Testis (tissue), 2 donors: ENCODE measurements at regions not wholly inside any gene's neighbourhood (a gene's known extent, or its start where the extent isn't known, plus 50 kb on each side); places are given as distances from the start of the nearest gene placed in this dataset.

Source experiments
- DNase-seq: peaks from one replicate; pipeline ENCODE4 v3.0.0-alpha.2; 2019
- H3K27ac ChIP-seq, 2 donors: fragments of 200-600 bp; sonication (generic); one replicate each; pipeline ENCODE4 v1.5.1; 2019
- H3K27me3 ChIP-seq: fragments of 200-600 bp; sonication (generic); one replicate; pipeline ENCODE4 v1.5.1; 2019
- H3K36me3 ChIP-seq: fragments of 200-600 bp; sonication (generic); one replicate; pipeline ENCODE4 v1.5.1; 2017; ENCODE audit warnings: low read depth; ENCODE audit errors: missing control alignments
- H3K4me1 ChIP-seq: fragments of 200-600 bp; sonication (generic); one replicate; pipeline ENCODE4 v1.5.1; 2019
- H3K4me3 ChIP-seq, 2 donors: fragments of 200-600 bp; sonication (generic); one replicate each; pipeline ENCODE4 v1.5.1; 2017 to 2019
- H3K9me3 ChIP-seq: fragments of 200-600 bp; sonication (generic); one replicate; pipeline ENCODE4 v1.5.1; 2017
- POLR2A ChIP-seq: fragments of 450-650 bp; IDR thresholded peaks from one replicate; pipeline ENCODE4 v1.6.1; 2017; ENCODE audit warnings: antibody characterized with exemption, mild to moderate bottlenecking, moderate library complexity
- WGBS, 2 donors: methylation state at CpG; one replicate each; pipeline ENCODE4 v1.1.5; 2018; 5-methylcytosine and 5-hydroxymethylcytosine counted together
- intact Hi-C: fragments of 100-400 bp; cut with DNase I; formaldehyde crosslinking; loops from one replicate; pipeline ENCODE4 v1.15.1; 2023; ENCODE audit warnings: low total_unique reads
- TF ChIP-seq, protein P1 (sequence below), 3 experiments: fragments of 450-650 bp in 2 of 3; fragments of 200-600 bp in 1 of 3; sonication (generic) in 1 of 3; IDR thresholded peaks; one replicate each; pipeline ENCODE4 v1.5.1; 2016 to 2019; ENCODE audit warnings: antibody characterized with exemption in 3 of 3, mild to moderate bottlenecking in 2 of 3, moderate library complexity in 1 of 3

DNA sequence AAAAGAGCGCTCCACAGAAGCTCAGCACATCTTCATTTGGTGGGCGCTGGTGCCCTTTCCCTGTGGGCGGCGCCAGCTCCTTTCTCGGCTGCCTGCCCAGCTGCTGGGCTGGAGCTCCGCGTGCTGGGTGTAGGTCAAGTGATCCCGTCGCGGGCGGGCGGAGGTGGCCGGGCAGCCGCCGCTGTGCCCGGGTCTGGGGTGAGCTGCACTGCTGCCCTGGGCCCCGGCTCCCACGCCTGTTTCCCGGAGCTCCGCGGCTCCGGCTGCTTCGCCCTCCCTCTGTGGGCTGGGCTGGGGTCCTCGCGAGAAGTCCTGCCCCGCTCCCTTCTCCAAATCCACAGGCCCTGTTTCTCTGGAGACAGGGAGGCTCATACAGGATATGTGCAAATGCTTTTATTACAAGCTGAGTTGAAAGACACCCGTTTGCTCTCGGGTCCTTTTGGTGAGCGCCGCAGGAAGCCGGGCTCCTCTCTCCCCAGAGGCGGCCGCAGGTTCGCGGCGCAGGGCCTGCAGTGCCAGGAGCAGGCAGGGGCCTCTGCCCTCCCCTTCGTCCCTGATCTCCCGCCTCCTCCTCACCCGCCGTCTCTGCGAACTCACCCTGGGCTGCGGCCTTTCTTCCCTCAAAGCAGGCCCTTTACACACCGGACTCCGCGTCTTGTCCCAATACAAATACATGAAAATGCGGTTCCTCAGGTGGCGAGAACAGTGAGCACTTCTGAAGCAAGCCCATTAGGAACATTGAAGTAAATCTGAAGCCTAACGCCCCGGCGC, 67.8 kb upstream of the CAPRIN2 start:
- intact Hi-C loops = no loop called here
- H3K9me3 ChIP-seq = no peaks in the 10 kb centered on the region
- no peaks in the 10 kb centered on the region for H3K36me3 ChIP-seq
- H3K4me1 ChIP-seq = no peaks in the 10 kb centered on the region
- DNase-seq = peak; percentile 70
- peak overlapping the region; percentile 53 to 64 for H3K4me3 ChIP-seq
- peak overlapping the region; percentile 45 to 85 for H3K27ac ChIP-seq
- WGBS, 2 donors = 0 to 6% methylated on average over 40 to 50 of the region's 50 CpGs
- no peak for TF ChIP-seq POLR2A
- TF ChIP-seq, protein P1, sequence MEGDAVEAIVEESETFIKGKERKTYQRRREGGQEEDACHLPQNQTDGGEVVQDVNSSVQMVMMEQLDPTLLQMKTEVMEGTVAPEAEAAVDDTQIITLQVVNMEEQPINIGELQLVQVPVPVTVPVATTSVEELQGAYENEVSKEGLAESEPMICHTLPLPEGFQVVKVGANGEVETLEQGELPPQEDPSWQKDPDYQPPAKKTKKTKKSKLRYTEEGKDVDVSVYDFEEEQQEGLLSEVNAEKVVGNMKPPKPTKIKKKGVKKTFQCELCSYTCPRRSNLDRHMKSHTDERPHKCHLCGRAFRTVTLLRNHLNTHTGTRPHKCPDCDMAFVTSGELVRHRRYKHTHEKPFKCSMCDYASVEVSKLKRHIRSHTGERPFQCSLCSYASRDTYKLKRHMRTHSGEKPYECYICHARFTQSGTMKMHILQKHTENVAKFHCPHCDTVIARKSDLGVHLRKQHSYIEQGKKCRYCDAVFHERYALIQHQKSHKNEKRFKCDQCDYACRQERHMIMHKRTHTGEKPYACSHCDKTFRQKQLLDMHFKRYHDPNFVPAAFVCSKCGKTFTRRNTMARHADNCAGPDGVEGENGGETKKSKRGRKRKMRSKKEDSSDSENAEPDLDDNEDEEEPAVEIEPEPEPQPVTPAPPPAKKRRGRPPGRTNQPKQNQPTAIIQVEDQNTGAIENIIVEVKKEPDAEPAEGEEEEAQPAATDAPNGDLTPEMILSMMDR (IDR thresholded peaks at IDR 0.05) = no peak
- no peaks in the 10 kb centered on the region for H3K27me3 ChIP-seq

- TF ChIP-seq, protein P1 (IDR thresholded peaks at IDR 0.05) = no peak
- no peak for TF ChIP-seq POLR2A
- Histone ChIP-seq H3K27ac (no peak overlapping the region), H3K27me3 (no peaks in the 10 kb centered on the region), H3K4me3 (no peak overlapping the region), H3K9me3 (no peaks in the 10 kb centered on the region), H3K36me3 (no peaks in the 10 kb centered on the region), H3K4me1 (no peaks in the 10 kb centered on the region)
- intact Hi-C loops = no loop called here
- DNase-seq = no peak
- 33 to 45% methylated on average over 2 of the region's 2 CpGs for WGBS, 2 donors
Observed at GRCh38 chr12:30820406-30820946, 65.7 kb upstream of the CAPRIN2 start.

DNA sequence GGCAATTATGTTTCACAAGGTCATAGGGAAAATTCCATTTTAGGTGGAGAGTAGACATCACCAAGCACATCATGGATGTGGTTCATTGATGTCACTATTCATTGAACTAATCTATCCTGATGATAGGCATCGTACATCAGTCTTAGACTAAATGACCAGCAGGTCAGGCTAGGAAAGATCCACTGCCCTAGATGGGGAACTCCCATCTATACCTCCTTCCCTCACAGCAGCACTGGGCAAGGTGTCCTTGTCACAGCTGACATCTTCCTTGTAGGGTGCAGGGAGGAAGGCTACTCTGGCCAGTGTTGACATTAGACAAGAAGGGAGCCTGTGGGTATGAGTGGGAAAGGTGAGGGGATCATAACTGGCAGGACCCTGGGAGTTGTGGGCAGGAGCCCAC, 63.8 kb upstream of the CAPRIN2 start:
- no peaks in the 10 kb centered on the region for H3K4me1 ChIP-seq
- 95 to 100% methylated on average over 1 of the region's 1 CpG for WGBS, 2 donors
- H3K27ac ChIP-seq = no peak overlapping the region
- H3K27me3 ChIP-seq = no peaks in the 10 kb centered on the region
- TF ChIP-seq, protein P1 (IDR thresholded peaks at IDR 0.05) = no peak
- no peak for TF ChIP-seq POLR2A
- intact Hi-C loops = no loop called here
- H3K4me3 ChIP-seq = no peak overlapping the region
- no peaks in the 10 kb centered on the region for H3K9me3 ChIP-seq
- DNase-seq = no peak
- H3K36me3 ChIP-seq = no peaks in the 10 kb centered on the region

DNA sequence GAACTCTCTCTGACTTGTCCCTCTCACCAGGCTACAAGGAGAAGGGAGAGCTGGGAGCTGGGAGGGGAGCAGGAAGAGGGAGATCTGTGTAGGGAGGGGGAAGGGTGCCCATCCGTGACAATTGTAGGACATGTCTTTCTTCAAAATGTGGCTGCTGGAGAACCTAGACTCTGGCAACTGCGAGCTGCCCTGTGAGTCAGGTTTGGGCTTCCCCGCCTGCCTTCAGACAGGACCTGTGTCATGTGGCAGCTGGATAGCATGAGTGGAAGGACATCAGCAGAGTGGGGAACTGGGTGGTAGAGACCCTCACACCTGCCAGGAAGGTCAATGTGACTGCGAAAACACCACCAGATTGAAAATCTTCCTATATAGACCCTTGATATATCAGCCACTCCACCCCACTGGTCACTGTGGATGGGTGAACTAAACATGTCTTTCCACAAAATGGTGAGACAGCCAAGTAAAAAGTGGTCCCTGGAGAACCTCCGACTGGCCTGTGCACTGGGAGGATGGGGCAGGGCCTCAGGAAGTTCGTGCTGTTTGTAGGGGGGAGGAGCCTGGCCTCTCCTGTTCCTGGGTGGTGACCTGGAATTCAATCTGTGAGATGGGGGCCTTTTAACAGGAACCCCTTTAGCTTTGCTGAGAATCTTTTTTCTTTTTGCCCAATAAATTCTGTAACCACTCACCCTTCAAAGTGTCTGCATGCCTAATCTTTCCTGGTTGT, 62.2 kb upstream of the CAPRIN2 start:
- intact Hi-C loops = no loop called here
- 87 to 91% methylated on average over 4 to 6 of the region's 6 CpGs for WGBS, 2 donors
- DNase-seq = no peak
- no peaks in the 10 kb centered on the region for H3K4me1 ChIP-seq
- H3K4me3 ChIP-seq = no peak overlapping the region
- no peaks in the 10 kb centered on the region for H3K27me3 ChIP-seq
- TF ChIP-seq, protein P1 (IDR thresholded peaks at IDR 0.05) = no peak
- TF ChIP-seq POLR2A = no peak
- no peaks in the 10 kb centered on the region for H3K9me3 ChIP-seq
- no peak overlapping the region for H3K27ac ChIP-seq
- H3K36me3 ChIP-seq = no peaks in the 10 kb centered on the region
